ENCODE measurements at regions not wholly inside any gene's neighbourhood (a gene's known extent, or its start where the extent isn't known, plus 50 kb on each side); places are given as distances from the start of the nearest gene placed in this dataset.
"Not testable (repeated sequence)": the region's sequence is repeated elsewhere in the genome, so short reads cannot be mapped to it uniquely, and the experiment has no call there.

DNA sequence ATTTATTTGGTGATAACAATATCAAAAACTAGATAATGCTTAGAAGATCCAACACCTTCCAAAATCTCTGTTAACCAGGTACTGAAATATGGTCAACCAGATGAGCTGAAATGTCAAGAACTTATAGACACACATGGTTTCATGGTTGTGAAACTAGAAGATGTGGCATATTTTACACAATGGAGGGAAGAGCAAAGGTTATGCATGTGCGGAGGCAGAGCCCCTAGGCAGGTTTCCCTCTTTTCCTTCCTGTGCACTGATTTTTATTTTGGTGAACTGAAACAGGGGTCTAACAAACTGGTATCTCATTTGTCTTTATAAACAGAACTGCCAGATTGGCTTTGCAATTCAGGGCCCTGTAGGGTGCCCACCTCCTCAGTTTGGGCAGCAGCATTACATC lies 91.6 kb downstream of the PRL start:
- DNase-seq (no peak), ATAC-seq (ENCODE audit: low read depth) (no peak)
- Mint-ChIP-seq H3K4me1 (no peaks in the 10 kb centered on the region), H3K36me3 (ENCODE audit: low read depth) (no peaks in the 10 kb centered on the region), H3K4me3 (no peak overlapping the region), H3K27me3 (no peaks in the 10 kb centered on the region), H3K27ac (no peak overlapping the region), H3K9me3 (no peaks in the 10 kb centered on the region)
- intact Hi-C loops (cut with micrococcal nuclease): no loop called here
- TF ChIP-seq, protein P1, sequence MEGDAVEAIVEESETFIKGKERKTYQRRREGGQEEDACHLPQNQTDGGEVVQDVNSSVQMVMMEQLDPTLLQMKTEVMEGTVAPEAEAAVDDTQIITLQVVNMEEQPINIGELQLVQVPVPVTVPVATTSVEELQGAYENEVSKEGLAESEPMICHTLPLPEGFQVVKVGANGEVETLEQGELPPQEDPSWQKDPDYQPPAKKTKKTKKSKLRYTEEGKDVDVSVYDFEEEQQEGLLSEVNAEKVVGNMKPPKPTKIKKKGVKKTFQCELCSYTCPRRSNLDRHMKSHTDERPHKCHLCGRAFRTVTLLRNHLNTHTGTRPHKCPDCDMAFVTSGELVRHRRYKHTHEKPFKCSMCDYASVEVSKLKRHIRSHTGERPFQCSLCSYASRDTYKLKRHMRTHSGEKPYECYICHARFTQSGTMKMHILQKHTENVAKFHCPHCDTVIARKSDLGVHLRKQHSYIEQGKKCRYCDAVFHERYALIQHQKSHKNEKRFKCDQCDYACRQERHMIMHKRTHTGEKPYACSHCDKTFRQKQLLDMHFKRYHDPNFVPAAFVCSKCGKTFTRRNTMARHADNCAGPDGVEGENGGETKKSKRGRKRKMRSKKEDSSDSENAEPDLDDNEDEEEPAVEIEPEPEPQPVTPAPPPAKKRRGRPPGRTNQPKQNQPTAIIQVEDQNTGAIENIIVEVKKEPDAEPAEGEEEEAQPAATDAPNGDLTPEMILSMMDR (IDR thresholded peaks at IDR 0.05): no peak
- ChIA-PET CTCF (no interaction called here), POLR2A (no interaction called here)

DNA sequence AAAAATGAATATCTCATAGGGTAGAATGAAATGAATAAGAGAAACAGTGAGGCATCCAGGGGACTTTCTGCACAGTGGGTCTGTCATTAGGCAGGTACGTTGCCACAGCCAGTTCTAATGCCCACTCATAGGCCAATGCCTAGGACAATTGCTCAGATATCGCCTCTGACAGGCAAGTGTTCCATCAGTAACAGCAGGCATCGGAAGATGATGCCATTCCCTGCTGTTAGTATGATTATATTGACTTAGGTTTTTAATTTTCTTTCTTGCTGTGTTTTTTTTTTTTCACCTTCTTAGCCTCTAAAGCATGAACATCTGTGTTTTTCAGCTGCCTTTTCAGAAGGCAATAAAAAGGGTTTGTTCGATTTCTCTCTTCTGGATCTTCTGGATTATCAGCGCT lies 90.7 kb downstream of the PRL start:
- no peaks in the 10 kb centered on the region for H3K27me3 Mint-ChIP-seq
- H3K9me3 Mint-ChIP-seq: no peaks in the 10 kb centered on the region
- TF ChIP-seq, protein P1 (IDR thresholded peaks at IDR 0.05): no peak
- H3K36me3 Mint-ChIP-seq (ENCODE audit: low read depth): no peaks in the 10 kb centered on the region
- no peak overlapping the region for H3K27ac Mint-ChIP-seq
- DNase-seq: no peak
- H3K4me3 Mint-ChIP-seq: no peak overlapping the region
- ChIA-PET CTCF (no interaction called here), POLR2A (no interaction called here)
- no peaks in the 10 kb centered on the region for H3K4me1 Mint-ChIP-seq
- ATAC-seq (ENCODE audit: low read depth): no peak
- intact Hi-C loops (cut with micrococcal nuclease): no loop called here

DNA sequence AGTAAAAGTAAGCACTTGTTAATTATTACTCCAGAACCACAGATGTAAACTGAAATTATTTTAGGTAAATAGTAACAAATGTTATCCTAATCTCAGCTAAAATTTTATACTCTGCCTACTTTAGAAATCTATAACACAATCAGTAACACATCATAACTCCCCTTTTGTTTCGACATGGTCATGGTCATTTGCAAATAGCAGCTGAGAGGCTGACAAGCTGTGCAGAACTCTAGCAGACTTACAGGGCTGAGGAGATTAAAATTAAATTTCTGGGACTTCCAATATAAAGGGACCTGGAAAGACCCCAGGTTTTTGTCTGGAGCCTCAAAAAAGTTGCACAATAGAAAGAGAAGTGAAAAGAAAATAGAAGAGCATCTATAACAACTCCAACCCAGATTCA lies 88.8 kb downstream of the PRL start:
- ChIA-PET CTCF (no interaction called here), POLR2A (no interaction called here)
- TF ChIP-seq, protein P1 (IDR thresholded peaks at IDR 0.05): no peak
- no peaks in the 10 kb centered on the region for H3K27me3 Mint-ChIP-seq
- H3K4me3 Mint-ChIP-seq: no peak overlapping the region
- H3K9me3 Mint-ChIP-seq: no peaks in the 10 kb centered on the region
- DNase-seq: no peak
- H3K36me3 Mint-ChIP-seq (ENCODE audit: low read depth): no peaks in the 10 kb centered on the region
- intact Hi-C loops (cut with micrococcal nuclease): no loop called here
- H3K27ac Mint-ChIP-seq: no peak overlapping the region
- H3K4me1 Mint-ChIP-seq: no peaks in the 10 kb centered on the region
- ATAC-seq (ENCODE audit: low read depth): no peak

DNA sequence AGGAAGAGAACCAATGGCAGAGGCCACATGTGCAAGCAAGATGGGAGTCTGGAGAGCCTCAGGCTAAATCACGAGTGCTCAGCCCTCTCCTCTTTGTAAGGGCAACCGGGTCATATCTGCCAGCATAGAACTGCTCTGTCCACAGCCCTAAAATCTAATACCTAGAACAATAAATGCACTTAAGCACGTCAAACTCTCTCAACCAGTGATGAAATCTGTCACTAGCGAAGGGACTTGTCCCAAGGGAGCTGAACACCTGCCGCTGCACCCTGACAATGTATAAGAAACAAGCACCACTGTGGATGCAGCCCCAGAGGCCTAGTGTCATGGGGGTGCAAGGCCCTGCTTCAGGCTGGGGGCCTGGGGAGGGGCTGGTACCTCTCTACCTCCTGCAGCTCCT lies 82.5 kb downstream of the PRL start:
- no peak overlapping the region for H3K27ac Mint-ChIP-seq
- intact Hi-C loops (cut with micrococcal nuclease): no loop called here
- H3K9me3 Mint-ChIP-seq: no peaks in the 10 kb centered on the region
- TF ChIP-seq, protein P1 (IDR thresholded peaks at IDR 0.05): no peak
- no peaks in the 10 kb centered on the region for H3K36me3 Mint-ChIP-seq (ENCODE audit: low read depth)
- DNase-seq (no peak), ATAC-seq (ENCODE audit: low read depth) (peak; percentile 10)
- H3K4me3 Mint-ChIP-seq: no peak overlapping the region
- peaks cover 2% of the 10 kb centered on the region for H3K4me1 Mint-ChIP-seq
- no peaks in the 10 kb centered on the region for H3K27me3 Mint-ChIP-seq
- POLR2A ChIA-PET: no interaction called here
- CTCF ChIA-PET: no interaction called here

DNA sequence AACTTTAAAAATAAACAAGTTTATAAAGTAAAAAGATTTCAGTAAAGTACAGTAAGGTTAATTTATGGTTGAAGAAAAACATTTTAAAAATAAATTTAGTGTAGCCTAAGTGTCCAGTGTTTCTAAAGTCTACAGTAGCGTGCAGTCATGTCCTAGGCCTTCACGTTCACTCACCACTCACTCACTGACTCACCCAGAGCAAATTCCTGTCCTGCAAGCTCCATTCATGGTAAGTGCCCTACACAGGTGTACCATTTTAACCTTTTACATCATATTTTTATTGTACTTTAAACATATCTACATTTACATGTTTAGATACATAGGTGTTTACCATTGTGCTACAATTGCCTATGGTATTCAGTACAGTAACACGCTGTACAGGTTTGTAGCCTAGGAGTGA lies 81.4 kb downstream of the PRL start:
- H3K36me3 Mint-ChIP-seq (ENCODE audit: low read depth); H3K27ac Mint-ChIP-seq; ATAC-seq (ENCODE audit: low read depth); H3K27me3 Mint-ChIP-seq; CTCF ChIA-PET; intact Hi-C loops (cut with micrococcal nuclease); H3K4me1 Mint-ChIP-seq; POLR2A ChIA-PET; H3K9me3 Mint-ChIP-seq; H3K4me3 Mint-ChIP-seq; DNase-seq: not testable (repeated sequence)

DNA sequence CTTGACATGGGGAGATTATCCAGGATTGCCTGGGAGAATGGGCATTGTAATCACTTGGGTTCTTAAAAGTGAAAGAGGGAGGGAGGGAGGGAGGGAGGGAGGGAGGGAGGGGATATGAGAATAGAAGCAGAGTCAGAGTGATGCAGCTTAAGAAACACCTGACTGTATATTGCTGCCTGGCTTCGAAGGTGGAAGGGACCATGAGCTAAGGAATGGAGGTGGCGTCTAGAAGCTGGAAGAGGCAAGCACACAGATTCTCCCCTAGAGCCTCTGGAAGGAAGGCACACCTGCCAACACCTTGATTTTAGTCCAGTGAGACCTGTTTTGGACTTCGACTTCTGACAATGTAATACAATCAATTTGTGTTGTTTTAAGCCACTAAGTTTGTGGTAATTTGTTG lies 78.4 kb downstream of the PRL start:
- H3K4me1 Mint-ChIP-seq: peaks cover 2% of the 10 kb centered on the region
- ChIA-PET CTCF (no interaction called here), POLR2A (no interaction called here)
- DNase-seq (no peak), ATAC-seq (ENCODE audit: low read depth) (no peak)
- H3K4me3 Mint-ChIP-seq: no peak overlapping the region
- intact Hi-C loops (cut with micrococcal nuclease): no loop called here
- H3K36me3 Mint-ChIP-seq (ENCODE audit: low read depth): no peaks in the 10 kb centered on the region
- no peak overlapping the region for H3K27ac Mint-ChIP-seq
- no peaks in the 10 kb centered on the region for H3K27me3 Mint-ChIP-seq
- TF ChIP-seq, protein P1 (IDR thresholded peaks at IDR 0.05): no peak
- no peaks in the 10 kb centered on the region for H3K9me3 Mint-ChIP-seq

Measured in activated B cell treated with CpG ODN at 0.5 μM for 24 hours (primary cell).